ENCODE measurements at regions not wholly inside any gene's neighbourhood (a gene's known extent, or its start where the extent isn't known, plus 50 kb on each side); places are given as distances from the start of the nearest gene placed in this dataset.

DNA sequence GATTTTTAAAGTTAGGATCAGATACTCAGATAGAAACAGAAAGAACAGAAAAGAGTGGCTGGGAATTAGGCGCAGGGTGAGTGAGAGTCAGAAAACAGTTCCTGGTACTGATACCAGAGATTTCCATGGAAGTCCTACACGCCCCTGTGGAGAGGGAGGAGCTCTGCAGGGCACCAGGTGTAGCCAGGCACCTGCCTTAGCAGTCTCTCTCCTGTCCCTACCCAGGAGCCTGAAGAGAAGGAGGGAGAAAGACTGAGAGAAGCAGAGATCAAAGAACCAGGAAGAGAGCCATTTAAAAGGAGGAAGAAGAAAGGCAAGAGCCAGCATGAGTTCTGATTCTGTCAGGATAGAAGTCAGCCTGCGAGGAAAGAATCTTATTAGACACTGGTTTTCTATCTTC, 65.0 kb downstream of the CBLN1 start:
- no peak for DNase-seq (ENCODE audit: low spot score)

DNA sequence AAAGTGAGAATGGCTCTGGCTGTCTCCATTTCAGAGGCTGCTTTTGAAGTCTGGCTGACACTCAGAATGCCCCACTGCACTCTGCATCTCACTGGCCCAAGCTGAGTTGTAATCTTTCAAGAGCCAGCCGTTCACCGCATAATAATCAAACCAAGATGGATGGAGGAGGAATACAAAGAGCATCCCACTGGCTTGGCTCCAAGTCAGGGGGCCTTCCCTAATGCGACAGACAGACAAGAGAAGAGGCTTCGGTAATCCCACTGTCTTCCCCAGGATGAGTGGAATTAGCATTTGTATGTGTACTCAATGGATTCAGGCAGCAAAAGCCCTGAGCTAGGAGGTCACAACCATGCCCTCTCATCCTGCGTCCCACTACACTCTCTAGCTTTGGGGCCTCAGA, 68.0 kb downstream of the CBLN1 start:
- no peak for DNase-seq (ENCODE audit: low spot score)

DNA sequence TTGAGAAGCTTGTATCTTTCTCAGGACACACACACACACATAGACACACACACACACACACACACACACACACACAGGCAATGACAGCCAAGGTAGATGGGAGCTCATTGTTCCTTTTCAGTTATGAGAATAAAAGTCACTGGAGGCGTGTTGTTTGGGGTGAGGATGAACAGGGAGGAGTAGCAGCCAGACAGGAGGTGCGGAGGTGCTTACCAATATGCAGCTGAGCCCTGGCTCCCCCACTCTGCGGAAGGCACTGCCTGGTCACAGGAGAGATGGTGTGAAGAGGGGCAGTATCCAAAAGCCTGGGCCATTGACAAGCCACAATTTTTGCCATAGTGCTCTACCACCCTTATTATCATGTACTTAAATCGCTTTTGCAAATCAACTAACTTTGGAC, 77.4 kb downstream of the CBLN1 start:
- DNase-seq (ENCODE audit: low spot score): no peak

DNA sequence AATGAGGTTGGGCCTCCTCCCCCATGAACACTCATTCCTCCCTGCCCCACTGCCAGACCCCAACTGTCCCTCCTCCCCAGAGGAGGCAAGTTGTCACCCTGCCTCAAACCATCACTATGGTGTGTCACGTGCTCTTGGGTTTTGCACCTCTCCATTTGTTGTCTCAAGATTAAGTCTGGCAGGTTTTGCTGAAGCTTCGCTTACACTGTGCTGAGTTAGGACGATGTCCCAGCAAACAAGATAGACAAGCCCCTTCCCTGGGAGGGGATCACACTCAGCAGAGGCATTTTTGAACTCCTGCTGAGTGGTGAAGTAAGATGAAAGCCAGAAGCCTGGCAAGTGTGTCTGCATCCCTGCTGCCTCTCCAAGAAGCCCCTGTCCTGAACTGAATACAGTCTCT, 78.3 kb downstream of the CBLN1 start:
- no peak for DNase-seq (ENCODE audit: low spot score)

DNA sequence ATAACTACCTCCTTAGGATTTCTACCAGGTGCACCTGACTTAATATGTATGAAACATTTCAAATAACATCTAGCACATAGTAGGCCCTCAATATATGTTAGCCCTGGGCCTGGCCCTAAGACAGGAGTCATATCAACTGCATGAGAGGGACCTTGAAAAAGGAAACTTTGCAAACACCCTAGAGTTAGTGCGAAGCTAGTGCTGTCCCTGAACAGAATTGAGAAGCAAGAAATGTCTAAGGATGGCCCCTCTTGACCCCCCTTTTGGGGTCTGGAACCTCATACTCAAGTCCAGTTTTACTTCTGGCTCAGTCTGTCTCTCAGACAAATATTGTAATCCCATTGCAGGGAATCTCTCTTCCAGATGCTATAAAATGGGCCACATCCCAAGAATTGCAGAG, 80.5 kb downstream of the CBLN1 start:
- DNase-seq (ENCODE audit: low spot score): no peak

DNA sequence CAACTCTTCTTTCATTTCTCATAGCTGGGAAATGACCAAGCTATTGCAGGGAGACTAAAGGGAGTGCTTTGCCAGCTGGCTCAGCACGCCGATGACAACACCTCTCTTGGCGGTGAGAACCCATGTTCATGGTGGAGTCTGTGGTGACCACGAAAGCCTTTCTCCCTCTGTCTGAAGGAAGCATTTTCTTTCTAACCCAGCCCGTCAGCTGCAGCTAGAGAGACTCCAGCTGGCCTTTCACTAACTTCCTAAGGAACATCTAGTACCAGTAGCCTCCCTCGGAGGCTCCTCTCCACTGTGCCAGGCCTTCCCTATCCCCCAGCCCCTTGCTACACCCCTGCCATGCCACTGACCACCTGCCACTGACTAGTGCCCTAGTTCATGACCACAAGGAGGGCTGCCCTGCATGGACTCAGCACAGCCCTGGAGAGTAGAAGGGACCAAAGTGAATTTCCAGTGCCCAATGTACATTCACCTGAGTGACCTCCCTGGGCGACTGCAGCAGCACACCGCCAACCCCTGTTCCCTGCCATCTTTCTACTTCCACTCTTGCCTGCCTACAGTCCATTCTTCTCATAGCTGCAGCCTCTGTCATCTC, 81.3 kb downstream of the CBLN1 start:
- DNase-seq (ENCODE audit: low spot score): no peak

DNA sequence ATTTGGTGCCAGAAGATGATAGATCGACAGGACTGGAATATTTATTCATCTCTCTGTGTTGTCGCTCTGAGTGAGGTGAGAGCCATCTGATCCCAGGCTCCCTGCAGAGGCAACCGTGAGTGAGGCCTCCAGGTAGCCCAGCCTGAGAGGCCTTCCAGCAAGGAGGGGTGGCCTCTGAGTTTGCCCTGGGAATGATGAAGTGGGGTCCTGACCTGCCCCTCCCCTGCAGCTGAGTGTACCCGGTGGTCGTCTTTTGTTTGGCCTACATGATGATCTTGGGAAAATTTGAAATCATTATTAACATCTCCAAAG, 86.4 kb downstream of the CBLN1 start:
- DNase-seq (ENCODE audit: low spot score): no peak

DNA sequence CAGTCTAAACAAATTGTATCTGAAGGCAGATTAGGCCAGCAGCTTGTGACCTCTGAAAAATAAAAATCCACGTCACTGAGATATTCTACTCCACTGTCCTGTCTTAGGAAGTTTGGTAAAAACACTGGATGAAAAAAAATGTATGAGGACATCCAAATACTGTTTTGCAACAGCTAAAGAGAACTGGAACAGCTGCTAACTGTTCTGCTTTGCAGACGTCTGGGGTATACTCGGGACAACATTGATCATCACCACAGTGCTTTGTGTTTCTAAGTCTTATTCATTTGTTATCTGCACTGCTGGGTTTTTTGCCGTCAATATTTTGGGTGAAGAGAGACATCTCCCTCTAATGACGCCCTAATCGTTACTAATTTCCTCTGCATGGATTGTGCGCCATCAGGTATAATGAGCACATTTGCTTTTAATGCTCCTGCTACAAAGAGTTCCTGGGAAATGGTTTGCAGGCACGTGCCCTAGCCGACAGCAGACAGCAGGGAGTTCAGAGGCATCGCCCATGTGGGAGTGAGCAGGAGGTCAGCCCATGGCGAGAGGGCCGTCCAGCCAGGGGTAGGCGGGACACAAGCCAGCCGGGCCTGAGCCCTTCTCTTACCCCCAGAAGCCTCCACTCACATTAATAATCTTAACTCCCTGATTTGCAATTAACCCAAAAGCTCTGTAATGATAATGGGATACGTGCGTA, 87.0 kb downstream of the CBLN1 start:
- DNase-seq (ENCODE audit: low spot score): no peak

DNA sequence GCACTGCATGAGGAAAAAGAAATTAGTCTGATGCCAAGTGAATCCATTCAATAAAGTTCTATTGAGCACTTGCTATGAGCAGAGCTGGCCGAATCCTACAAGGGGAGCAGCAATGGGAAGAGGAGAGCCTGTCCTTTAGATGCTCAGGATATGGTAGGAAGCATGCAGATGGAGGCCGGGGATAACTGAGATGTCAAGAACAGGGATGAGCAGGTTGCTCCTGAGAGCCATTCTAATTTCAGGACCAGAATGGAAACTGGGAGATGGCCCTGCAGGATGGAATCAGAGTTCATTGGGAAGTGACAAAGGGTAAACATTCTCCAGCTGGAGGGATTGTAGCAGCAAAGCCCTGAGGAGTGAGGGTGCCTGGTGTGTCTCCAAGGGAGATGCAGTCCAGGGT, 88.0 kb downstream of the CBLN1 start:
- DNase-seq (ENCODE audit: low spot score): no peak

DNA sequence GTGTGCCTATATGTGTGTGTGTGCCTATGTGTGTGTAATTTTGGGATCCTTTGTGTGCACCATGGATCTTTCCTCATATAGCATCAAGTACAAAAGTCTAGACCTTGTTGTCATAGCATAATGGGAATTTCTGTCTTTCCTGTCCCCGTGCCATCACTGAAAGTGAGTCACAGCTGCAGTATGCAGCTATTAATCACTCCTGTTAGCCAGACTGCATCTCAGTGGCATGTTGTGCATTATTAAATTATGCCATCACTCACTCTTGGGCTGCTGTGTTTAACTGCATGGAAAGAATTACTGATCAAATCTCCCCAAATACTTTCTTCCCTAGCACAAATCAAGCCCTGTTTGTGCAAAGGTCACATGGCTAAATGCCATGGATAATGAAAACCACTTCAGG, 92.4 kb downstream of the CBLN1 start:
- no peak for DNase-seq (ENCODE audit: low spot score)

DNA sequence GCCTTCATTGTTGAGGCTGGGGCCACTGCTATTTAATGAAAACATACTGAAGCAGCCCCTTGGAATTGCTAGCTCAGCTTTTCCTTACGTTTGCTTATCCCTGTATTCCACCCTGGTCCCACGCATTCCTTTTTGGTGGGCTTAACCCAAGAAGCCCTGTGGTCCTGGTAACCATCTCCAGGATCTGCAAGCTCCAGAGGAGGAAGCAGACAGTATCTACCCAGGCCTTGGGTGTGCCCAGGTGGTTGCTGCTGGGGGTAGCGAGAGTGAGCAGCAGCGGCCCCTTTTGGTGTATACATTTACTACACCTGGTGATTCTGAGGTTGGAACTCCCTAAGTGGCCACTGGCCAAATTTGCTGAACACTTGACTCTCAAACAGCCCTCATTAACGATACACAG, 97.7 kb downstream of the CBLN1 start:
- peak; percentile 6 for DNase-seq (ENCODE audit: low spot score)

DNA sequence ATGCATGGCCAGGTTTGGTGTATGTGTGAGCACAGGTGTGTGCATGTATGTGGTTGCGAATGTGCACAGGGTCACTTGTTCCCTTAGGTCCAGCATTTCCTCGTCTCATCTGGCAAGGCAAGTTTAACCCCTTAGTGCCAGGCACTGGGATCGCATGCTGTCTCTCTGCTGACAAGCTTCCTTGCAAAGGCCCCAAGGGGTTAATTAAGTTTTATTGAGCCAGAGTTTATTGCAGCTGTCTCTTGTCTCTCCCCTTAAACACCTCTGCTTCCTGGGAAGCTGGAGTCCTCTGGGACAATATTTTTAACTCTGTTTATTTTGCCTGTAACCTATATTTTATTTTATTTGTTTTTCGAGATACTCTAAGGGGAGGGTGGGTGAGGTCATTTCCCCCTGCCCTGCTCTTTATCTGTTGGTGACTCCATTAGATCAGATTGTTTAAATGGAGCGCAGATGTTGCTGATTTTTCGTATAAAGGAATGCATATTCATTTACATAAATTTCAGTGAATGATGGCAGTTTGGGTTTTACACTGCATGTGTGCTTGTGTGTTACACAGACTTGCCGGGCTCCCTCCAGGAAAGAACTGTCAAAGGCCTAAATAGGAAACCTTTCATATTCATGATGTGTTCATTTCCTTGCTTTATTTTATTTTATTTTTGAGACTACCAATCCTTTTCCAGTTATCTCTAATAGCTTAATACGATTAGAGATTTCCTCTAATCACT, 99.7 kb downstream of the CBLN1 start:
- DNase-seq (ENCODE audit: low spot score): no peak

DNA sequence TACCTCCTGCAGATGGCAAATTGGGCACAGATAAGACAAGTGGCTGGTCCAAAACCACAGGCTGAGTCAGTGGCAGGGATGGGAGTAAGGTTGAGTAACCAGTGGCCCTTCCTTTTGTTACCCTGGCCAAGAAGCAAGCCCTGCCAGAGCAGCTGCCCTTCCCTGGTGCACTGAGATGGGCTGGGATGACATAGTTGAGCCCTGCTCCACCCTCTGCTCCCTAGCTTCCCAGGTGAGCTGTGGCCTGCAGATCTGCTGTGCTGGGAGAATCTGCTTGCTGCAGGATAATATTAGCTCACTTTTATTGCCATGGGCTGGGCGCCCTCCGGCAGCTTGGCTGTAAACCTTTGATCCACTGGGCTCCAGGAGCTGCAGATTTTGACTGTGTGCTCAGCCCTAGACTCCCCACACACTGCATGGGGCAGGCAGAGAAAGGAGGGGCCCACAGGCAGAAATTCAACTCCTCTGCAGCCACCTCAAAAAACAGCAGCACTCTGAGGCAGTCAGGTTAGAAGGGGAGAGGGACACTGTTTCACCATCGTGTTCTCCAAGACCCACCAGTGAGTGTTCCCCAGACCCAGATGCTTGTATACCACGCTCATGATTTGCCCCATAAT, 101.8 kb downstream of the CBLN1 start:
- DNase-seq (ENCODE audit: low spot score): no peak

DNA sequence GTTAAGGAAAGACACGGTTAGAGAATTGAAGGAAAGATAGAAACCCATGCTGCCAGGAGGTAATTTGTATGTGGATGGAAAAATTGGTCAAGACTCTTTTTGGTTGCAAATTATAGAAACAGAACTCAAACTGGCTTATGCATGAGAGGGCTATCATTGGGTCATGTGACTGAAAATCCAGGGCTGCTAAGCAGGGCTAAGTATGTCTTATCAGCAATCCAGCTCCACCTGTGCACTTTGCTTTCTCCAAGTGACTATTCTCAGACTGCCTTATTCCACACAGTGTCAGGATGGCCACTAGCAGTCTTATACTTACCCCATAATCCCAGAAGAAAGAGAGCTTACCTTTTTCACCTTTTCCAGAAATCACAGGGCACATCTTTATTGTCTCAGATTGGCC, 113.5 kb downstream of the CBLN1 start:
- no peak for DNase-seq (ENCODE audit: low spot score)

DNA sequence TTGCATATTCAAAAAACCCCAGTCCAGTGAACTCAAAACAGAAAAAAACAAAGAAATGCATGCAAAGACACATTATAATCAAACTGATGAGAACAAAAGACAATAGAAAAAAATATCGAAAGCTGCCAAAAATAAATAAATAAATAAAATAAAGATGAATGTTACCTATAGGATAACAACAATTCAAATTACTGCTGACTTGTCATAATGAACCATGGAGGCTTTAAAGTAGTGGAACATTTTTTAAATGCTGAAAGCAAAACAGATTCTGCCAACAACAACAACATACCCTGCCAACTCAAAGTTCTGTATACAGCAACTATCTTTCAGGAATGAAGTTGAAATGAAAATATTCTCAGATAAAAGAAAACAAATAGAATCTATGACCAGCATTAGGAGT, 116.6 kb downstream of the CBLN1 start:
- DNase-seq (ENCODE audit: low spot score): no peak

DNA sequence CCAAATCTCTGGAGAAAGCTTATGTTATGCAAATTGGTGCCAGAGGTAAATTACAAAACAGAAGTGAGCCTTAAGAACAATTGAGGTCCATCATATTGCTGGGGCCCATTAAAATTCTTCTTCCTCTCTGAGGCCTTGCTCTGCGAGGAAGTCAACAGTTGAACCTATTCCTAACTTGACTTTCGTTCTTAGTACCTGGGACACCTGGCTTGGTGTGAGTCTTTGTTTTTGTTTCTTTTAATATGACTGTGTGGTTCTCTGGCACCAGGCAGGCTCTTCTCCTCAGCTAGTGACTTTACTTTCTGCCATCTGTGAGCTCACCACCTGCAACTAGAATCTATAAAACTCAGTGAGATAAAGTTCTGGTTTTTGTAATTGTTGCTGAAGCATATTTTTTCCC, 120.4 kb downstream of the CBLN1 start:
- no peak for DNase-seq (ENCODE audit: low spot score)

DNA sequence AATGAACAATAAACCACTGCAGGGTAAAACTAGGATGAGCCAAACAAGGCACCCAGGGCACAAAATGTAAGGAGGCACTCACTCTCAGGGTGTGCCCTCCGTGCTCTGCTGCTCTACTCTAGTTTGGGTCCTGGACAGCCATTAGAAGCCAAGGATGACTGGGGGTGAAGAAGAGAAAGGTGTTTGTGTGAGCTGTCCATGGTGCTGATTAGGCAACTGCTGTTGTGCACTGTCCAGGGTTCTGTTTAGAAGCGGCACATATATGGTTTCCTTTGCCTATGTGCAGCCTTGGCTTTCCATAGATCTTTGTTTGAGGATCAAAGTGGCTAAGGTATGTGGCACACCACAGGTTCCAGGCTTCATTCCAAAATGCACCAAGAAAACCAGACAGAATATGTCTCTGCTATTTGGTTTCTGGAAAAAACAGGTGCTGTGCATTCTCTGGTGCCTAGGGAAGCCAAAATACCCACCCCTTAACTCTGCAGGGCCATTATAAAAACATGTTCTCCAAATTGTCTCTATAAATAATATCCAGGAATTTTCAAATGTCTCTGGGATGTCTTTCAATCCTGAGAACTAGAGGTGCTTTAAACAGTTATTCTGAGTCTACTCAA, 123.5 kb downstream of the CBLN1 start:
- peak; percentile 2 for DNase-seq (ENCODE audit: low spot score)

DNA sequence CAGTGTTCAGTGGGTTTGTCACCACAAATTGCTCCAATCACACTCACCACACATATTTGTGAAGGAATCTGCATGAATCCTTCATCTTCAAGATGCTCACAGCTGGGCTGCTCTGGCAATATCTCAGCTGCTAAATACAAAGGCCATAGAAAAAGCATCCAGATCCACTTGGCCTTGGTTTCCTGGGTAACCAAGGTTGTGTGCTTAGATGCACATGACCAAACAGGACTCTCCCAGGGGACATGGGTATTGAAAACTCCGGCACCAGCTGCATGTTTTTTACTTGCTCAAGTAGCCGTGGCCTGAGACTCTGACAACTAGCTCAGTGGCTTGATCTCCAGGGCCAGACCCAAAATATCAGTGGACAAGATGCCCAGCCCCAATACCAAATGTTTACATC, 131.3 kb downstream of the CBLN1 start:
- DNase-seq (ENCODE audit: low spot score): no peak

DNA sequence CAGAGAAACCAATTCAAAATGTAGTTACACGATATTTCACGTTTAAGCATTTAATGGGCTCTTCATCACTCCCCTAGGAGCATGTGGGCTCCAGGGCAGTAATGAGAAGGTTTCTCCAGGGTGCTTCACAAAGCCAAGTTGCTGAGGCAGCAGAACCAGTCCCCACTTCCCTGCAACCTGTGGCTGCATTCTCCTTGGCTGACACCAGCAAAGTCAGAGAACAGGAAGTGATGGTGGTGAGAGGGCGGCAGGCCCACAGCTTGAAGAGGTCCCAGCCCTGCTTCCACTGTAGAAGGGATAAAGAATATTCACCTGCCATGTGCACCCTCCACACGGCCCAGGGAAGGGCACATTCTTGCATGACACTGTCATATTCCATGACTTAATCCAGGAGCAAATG, 133.2 kb downstream of the CBLN1 start:
- DNase-seq (ENCODE audit: low spot score): no peak

DNA sequence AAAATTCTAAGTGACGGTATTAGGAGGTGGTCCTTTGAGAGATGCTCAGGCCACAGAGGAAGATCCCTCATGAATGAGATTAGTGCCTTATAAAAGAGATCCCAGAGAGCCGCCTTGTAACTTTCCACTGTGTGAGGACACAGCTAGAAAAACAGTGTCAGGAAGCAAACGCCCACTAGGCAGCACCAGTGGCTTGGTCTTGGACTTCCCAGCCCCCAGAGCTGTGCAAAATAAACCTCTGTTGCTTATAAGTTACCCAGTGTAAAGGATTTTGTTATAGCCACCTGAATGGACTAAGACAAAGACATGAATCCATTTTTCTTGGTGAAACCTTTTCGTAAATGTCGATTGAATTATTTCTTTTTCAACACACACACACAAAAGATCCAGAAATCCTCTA, 141.0 kb downstream of the CBLN1 start:
- no peak for DNase-seq (ENCODE audit: low spot score)

DNA sequence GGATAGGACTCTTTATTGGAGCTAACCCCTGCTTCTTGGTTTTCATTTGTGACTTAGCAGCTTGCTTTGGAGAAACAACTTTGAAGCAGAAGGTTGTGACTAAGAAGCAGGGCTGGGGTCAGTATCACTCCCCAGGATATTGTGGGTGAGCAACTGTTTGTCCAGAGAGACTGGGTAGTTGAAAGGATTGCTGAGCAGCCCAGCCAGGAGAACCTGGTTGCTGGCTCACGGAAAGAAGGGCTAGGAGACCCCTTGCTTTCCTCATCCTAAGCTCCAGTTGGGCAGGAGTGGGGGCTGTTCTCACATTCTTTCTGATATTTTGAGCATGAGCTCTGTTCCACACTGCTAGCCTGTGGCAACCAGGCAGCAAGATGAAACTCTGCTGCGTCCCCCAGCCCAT, 151.2 kb downstream of the CBLN1 start:
- DNase-seq (ENCODE audit: low spot score): no peak

DNA sequence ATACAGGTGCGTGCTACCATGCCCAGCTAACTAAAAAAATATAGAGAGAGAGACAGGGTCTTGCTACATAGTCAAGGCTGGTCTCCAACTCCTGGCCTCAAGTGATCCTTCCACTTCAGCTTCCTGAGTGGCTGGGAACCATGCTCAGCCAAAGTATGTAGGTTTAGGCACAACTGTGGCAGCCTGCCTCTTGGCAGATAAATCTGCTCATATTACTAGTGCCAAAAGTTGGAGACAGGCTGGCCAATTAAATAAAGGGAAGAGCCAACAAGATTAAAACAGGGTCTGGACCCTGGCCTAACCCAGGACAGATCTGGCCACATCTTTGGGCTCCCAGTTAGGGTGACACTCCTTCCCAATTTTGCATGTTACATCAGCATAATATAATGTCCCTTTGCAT, 151.7 kb downstream of the CBLN1 start:
- DNase-seq (ENCODE audit: low spot score): no peak

DNA sequence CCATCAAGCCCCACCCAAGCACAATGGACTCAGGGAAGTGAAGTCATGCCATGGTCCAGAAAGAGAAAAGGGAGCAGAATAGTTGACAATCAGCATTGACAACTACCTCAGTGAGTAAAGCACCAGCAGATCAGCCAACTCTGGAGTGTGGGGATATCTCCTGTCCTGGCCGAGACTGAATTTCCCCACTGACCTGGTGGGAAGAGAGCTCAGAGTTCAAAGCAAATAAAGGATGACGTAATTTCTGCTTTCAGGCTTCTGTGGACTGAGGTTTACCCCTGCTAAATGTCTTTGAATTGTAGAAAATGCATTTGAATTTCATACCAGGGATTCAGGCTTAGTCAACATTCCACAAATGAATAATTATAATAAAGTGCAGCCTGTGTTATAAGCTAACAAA, 152.9 kb downstream of the CBLN1 start:
- DNase-seq (ENCODE audit: low spot score): no peak
